ENCODE measurements at regions not wholly inside any gene's neighbourhood (a gene's known extent, or its start where the extent isn't known, plus 50 kb on each side); places are given as distances from the start of the nearest gene placed in this dataset.

- TF ChIP-seq ZNF274 (IDR thresholded peaks at IDR 0.05; ENCODE audit: low read depth, low read length): no peak
- TF ChIP-seq CTCF (IDR thresholded peaks at IDR 0.05 in 2 of 3, conservative IDR thresholded peaks at IDR 0.05 in 1 of 3; ENCODE audit: borderline replicate concordance in 1 of 3, insufficient read depth in 1 of 3, low read depth in 2 of 3, low read length in 2 of 3): no peak
- TF ChIP-seq EZH2 (IDR thresholded peaks at IDR 0.05): no peak
- TF ChIP-seq POLR2A (IDR thresholded peaks at IDR 0.05; ENCODE audit: borderline replicate concordance, extremely low read depth, insufficient read depth, insufficient read length): no peak
- no peak for TF ChIP-seq RAD21 (IDR thresholded peaks at IDR 0.05; ENCODE audit: low read depth)
- no peak for TF ChIP-seq ZBTB33 (IDR thresholded peaks at IDR 0.05; ENCODE audit: extremely low read depth, insufficient replicate concordance, low read length)
- TF ChIP-seq CEBPB (IDR thresholded peaks at IDR 0.05; ENCODE audit: low read depth): peak; percentile 52; the same call in 1 of the 2 replicates
- no peak for TF ChIP-seq POLR2AphosphoS5 (IDR thresholded peaks at IDR 0.05; ENCODE audit: low read depth, low read length)
- TF ChIP-seq EZH2phosphoT487 (IDR thresholded peaks at IDR 0.05; ENCODE audit: borderline replicate concordance): no peak
- no peak for TF ChIP-seq JUND (IDR thresholded peaks at IDR 0.05)
- TF ChIP-seq YY1 (IDR thresholded peaks at IDR 0.05; ENCODE audit: extremely low read depth, insufficient replicate concordance, low read depth, low read length): no peak
- TF ChIP-seq REST (IDR thresholded peaks at IDR 0.05; ENCODE audit: low read depth): no peak
- no peak for TF ChIP-seq ELF1 (IDR thresholded peaks at IDR 0.05; ENCODE audit: borderline replicate concordance, low read depth)
- TF ChIP-seq ZFX (IDR thresholded peaks at IDR 0.05): no peak
These were observed 194.9 kb upstream of the HAAO start for GRCh38 chr2:42987112-42987922.
